ENCODE measurements at regions not wholly inside any gene's neighbourhood (a gene's known extent, or its start where the extent isn't known, plus 50 kb on each side); places are given as distances from the start of the nearest gene placed in this dataset.

- TF ChIP-seq USF2 (IDR thresholded peaks at IDR 0.05; ENCODE audit: low read depth, low read length) (no peak), RCOR1 (IDR thresholded peaks at IDR 0.05; ENCODE audit: insufficient replicate concordance, low read length) (no peak), SMC3 (IDR thresholded peaks at IDR 0.05; ENCODE audit: low read depth, low read length) (no peak), RFX5 (IDR thresholded peaks at IDR 0.05; ENCODE audit: low read depth, low read length) (no peak), RAD21 (IDR thresholded peaks at IDR 0.05; ENCODE audit: low read length) (no peak), ELK1 (IDR thresholded peaks at IDR 0.05; ENCODE audit: borderline replicate concordance, low read depth, low read length) (no peak), MAFK (IDR thresholded peaks at IDR 0.05; ENCODE audit: low read depth, low read length) (peak; percentile 83), CTCF (conservative IDR thresholded peaks at IDR 0.05; ENCODE audit: low read depth, low read length) (no peak)
- ChIA-PET CTCF (no interaction called here), POLR2A (ENCODE audit: unreplicated experiment) (no interaction called here)
- H3K79me1 ChIP-seq (ENCODE audit: low read depth in 1 of 2, low read length in 2 of 2), result no peaks in the 10 kb centered on the region
- H3K9me3 ChIP-seq (ENCODE audit: control insufficient read depth, insufficient read depth, low read length), result no peaks in the 10 kb centered on the region
- no peak overlapping the region for H2BK15ac ChIP-seq (ENCODE audit: low read depth, low read length)
- dilution Hi-C loops (cut with HindIII; ENCODE audit: low sequenced_read_pairs, unreplicated experiment), result no loop called here
- H3K4me1 ChIP-seq (ENCODE audit: control insufficient read depth, insufficient read depth, low read length), result no peaks in the 10 kb centered on the region
- H3K14ac ChIP-seq (replicated peaks; ENCODE audit: low read depth, low read length), result no peak overlapping the region
- no peak overlapping the region for H3K4me3 ChIP-seq (ENCODE audit: insufficient read depth, low read depth, low read length)
- H4K91ac ChIP-seq (ENCODE audit: insufficient read depth, low read depth, low read length), result no peak overlapping the region
- no peak overlapping the region for H4K8ac ChIP-seq (ENCODE audit: low read depth in 2 of 2, low read length in 2 of 2)
- no peak overlapping the region for H2AFZ ChIP-seq (replicated peaks; ENCODE audit: low read length, poor library complexity)
- H3K4me2 ChIP-seq (ENCODE audit: low read depth, low read length), result no peak overlapping the region
- no TSS peak for BruUV-seq (replicated peaks)
- no peak overlapping the region for H2BK5ac ChIP-seq (ENCODE audit: low read depth, low read length, poor library complexity, severe bottlenecking)
- in situ Hi-C loops (cut with MboI; ENCODE audit: low sequenced_read_pairs), result no loop called here
- H4K20me1 ChIP-seq (ENCODE audit: insufficient read depth, low read length), result no peaks in the 10 kb centered on the region
- no peak overlapping the region for H2BK20ac ChIP-seq (ENCODE audit: low read depth, low read length)
- no peak overlapping the region for H2BK120ac ChIP-seq (ENCODE audit: low read depth, low read length)
- H3K18ac ChIP-seq (ENCODE audit: low read depth, low read length), result no peak overlapping the region
- intact Hi-C loops (cut with micrococcal nuclease), result no loop called here
- peaks cover 3% of the 10 kb centered on the region; the same call in 1 of the 2 replicates for H3K27me3 ChIP-seq (ENCODE audit: control insufficient read depth, insufficient read depth, low read length)
- H3K23ac ChIP-seq (ENCODE audit: low read depth, low read length), result no peak overlapping the region
- H2AK5ac ChIP-seq (ENCODE audit: low read depth, low read length), result no peak overlapping the region
- H3K9ac ChIP-seq (ENCODE audit: low read depth, low read length), result no peak overlapping the region
- no peak for ATAC-seq (ENCODE audit: low read depth)
- no peak overlapping the region for H3K56ac ChIP-seq (ENCODE audit: extremely low read depth, insufficient read depth, low read length)
- H2AK9ac ChIP-seq (replicated peaks; ENCODE audit: low read depth, low read length, poor library complexity), result no peak overlapping the region
- H3K27ac ChIP-seq (ENCODE audit: insufficient read depth, low read length), result no peak overlapping the region
- no peaks in the 10 kb centered on the region for H3K36me3 ChIP-seq (ENCODE audit: control insufficient read depth, insufficient read depth, low read length)
- H3K9me1 ChIP-seq (ENCODE audit: insufficient read depth, low read length), result no peaks in the 10 kb centered on the region
- DNase-seq, result no peak
- no peak overlapping the region for H3K4ac ChIP-seq (ENCODE audit: low read depth, low read length)
- H4K5ac ChIP-seq (ENCODE audit: low read depth, low read length), result no peak overlapping the region
- no CpG with 5 or more reads among the region's 2 CpGs for WGBS, 2 experiments (ENCODE audit: extremely low coverage in 2 of 2, insufficient read length in 1 of 2)
These were observed 168.1 kb downstream of the FCRL5 start for GRCh38 chr1:157384258-157384657.
